OCI-LY3 (cell line): ENCODE measurements at regions not wholly inside any gene's neighbourhood (a gene's known extent, or its start where the extent isn't known, plus 50 kb on each side); places are given as distances from the start of the nearest gene placed in this dataset.

Experiments used
- CTCF ChIP-seq: fragments of 200-600, 300-600 bp; sonication (generic); IDR thresholded peaks from 2 replicates; pipeline ENCODE4 v1.5.1; 2014; ENCODE audit warnings: antibody characterized with exemption, low read length, low read depth
- EZH2phosphoT487 ChIP-seq: fragments of 200-600 bp; shearing (Covaris generic); IDR thresholded peaks from 2 replicates; pipeline ENCODE4 v1.6.1; 2018; ENCODE audit warnings: antibody characterized with exemption, mixed run types, low read depth

DNA sequence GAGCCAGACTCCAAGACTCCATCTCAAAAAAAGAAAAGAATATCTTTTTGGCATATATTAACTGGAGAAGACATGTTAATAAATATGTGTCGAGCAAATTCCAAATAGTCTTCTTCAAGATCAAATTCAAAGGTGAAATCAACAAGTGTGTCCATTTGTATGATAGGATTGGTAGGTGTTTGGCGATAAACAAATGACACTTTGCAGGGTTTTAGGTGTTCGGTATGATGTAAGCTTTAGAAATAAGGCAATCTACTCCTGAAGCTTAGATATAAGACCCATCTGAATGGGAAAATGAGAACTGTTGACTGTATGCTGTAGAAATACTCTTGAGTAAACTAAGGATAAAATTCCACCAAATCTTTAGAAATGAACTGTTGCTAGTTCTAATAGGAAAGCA is 75.8 kb upstream of the FNDC3B start:
- no peak for TF ChIP-seq CTCF
- TF ChIP-seq EZH2phosphoT487: no peak
